ENCODE measurements at regions not wholly inside any gene's neighbourhood (a gene's known extent, or its start where the extent isn't known, plus 50 kb on each side); places are given as distances from the start of the nearest gene placed in this dataset.

GRCh38 chr6:92380803-92381601 lies 1038.4 kb downstream of the EPHA7 start:
- TF ChIP-seq CTCF (conservative IDR thresholded peaks at IDR 0.05; ENCODE audit: low read depth, low read length): no peak
- DNase-seq (ENCODE audit: low read depth): no peak
- H3K4me3 ChIP-seq (ENCODE audit: low read depth, low read length): no peak overlapping the region

GRCh38 chr6:92377137-92377536 lies 1042.2 kb downstream of the EPHA7 start:
- no peak for DNase-seq (ENCODE audit: low read depth)
- H3K4me3 ChIP-seq (ENCODE audit: low read depth, low read length): no peak overlapping the region

GRCh38 chr6:92376691-92377090 lies 1042.7 kb downstream of the EPHA7 start:
- H3K4me3 ChIP-seq (ENCODE audit: low read depth, low read length): no peak overlapping the region
- DNase-seq (ENCODE audit: low read depth): no peak
- TF ChIP-seq CTCF (conservative IDR thresholded peaks at IDR 0.05; ENCODE audit: low read depth, low read length): no peak

More at GRCh38 chr6:92377137-92377536, 1042.2 kb downstream of the EPHA7 start:
- no peak for TF ChIP-seq CTCF (conservative IDR thresholded peaks at IDR 0.05; ENCODE audit: low read depth, low read length)

GRCh38 chr6:92371211-92372208 lies 1047.8 kb downstream of the EPHA7 start:
- no peak overlapping the region for H3K4me3 ChIP-seq (ENCODE audit: low read depth, low read length)
- TF ChIP-seq CTCF (conservative IDR thresholded peaks at IDR 0.05; ENCODE audit: low read depth, low read length): no peak

GRCh38 chr6:92369309-92369708 lies 1050.0 kb downstream of the EPHA7 start:
- H3K4me3 ChIP-seq (ENCODE audit: low read depth, low read length): no peak overlapping the region
- no peak for TF ChIP-seq CTCF (conservative IDR thresholded peaks at IDR 0.05; ENCODE audit: low read depth, low read length)
- no peak for DNase-seq (ENCODE audit: low read depth)

More at GRCh38 chr6:92371211-92372208, 1047.8 kb downstream of the EPHA7 start:
- DNase-seq (ENCODE audit: low read depth): no peak

GRCh38 chr6:92364948-92365541 lies 1054.3 kb downstream of the EPHA7 start:
- no peak overlapping the region for H3K4me3 ChIP-seq (ENCODE audit: low read depth, low read length)
- peak; percentile 13 for DNase-seq (ENCODE audit: low read depth)
- no peak for TF ChIP-seq CTCF (conservative IDR thresholded peaks at IDR 0.05; ENCODE audit: low read depth, low read length)
